HG02678 (cell line): ENCODE measurements at regions not wholly inside any gene's neighbourhood (a gene's known extent, or its start where the extent isn't known, plus 50 kb on each side); places are given as distances from the start of the nearest gene placed in this dataset.

Source experiments
- ATAC-seq: cut with Tn5 transposase; IDR thresholded peaks from one replicate; pipeline ENCODE4 v1.9.1; 2021; ENCODE audit warnings: mild to moderate bottlenecking, moderate library complexity; ENCODE audit not compliant: unreplicated experiment

DNA sequence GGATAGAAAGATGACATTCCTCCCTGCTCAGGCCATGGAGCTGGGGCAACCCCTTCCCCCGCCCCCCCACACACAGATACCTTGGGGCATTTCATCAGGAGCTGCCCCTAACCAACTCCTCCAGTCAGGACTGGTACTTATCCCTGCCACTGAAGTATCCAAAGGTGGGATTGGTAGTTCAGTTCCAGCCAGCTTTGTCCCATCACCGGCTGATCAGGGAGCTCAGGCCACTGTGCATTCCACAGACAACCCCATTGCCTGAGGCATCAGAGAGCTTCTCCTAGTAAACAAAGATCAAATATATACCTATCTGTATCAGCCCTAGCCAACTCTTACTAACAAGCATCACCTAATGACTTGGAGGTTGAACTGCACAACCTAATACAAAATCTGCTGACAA is 218.2 kb upstream of the FMR1 start:
- ATAC-seq = no peak

DNA sequence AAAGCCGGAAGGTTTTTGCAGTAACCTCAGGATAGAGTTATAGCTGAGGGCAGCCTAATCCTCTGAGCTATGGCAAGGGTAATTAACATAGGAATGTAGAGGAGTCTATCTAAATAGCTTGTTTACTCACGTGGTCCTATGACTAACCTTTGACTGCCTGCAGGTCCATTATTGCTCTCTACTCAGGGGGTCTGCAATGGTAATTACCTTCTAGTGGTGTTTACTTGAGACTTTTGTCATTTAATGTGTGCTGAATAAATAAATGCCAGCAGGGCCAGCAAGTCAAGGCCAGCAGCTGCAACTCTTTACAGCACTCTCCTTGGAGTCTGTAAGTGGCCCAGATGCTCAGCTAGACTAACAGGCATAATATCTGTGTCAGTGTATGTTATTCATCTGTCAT is 212.7 kb upstream of the FMR1 start:
- no peak for ATAC-seq

DNA sequence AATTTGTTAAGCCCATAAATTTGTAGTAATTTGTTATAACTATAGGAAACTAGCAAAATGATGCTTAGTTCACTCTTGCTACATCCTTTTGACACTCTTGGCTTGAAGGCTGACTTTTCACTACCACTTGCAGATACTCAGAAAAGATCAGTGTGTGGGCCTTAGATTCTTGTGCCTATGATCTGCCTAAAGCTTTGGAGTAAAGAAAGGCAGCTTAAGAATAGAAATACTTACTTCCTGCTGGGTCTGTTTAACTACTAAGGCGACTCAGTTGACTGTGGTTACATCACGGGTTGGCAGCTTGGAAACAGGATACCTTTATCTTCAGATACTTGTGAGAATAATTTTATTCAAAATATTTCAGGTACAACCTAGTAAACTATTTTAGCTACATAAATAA is 201.4 kb upstream of the FMR1 start:
- ATAC-seq = no peak

DNA sequence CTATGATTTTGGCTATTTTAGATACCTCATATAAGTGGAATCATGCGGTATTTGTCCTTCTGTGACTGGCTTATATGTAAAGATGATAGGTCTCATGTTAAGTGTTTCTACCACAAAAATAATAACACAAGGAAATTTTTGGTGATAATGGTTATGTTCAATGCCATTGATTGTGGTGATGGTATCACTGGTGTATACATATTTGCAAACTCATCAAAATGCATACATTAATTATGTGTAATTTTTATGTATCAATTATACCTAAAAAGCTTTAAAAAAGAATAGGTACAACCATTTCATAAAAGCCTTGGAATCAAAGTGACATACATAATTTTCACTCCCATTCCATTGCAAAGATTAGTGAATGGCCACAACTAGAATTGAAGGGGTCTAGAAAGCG is 178.3 kb upstream of the FMR1 start:
- no peak for ATAC-seq

DNA sequence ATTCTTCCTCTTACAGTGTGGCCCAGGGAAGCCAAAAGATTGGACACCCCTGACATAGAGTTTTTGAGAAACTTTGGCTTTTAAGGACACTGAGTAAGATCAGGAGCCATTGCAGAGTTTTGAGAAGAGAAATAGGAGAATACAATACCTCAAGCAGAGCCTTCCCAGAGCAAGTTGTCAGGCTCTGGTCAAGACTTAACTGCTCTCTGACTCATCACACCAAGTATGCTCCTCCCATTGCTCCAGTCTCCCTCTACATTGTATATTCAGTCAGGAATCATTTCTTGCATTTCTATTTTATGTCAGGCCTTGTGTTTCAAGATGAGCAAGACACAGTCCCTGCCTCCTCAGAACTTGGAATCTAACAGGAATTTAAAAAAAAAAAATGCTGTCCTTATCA is 176.4 kb upstream of the FMR1 start:
- ATAC-seq = no peak

DNA sequence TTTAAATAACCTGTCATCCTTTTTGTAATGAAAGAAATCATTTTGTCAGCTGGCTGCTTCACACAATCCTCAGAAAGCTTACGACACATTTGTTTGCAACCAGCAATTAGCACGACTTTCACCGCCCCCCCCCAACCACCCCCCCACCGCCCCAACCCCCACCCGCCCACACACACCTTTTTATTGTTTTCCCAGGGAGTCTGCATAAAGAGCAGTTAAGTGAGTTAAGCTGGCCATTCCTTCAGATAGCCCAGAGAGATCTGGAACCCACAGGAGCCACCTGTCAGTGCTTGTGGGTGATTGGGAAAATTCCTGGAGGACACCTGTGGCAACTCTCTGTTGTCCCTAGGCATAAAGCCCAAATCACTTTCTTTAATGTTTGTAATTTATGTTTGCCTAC is 175.7 kb upstream of the FMR1 start:
- no peak for ATAC-seq

DNA sequence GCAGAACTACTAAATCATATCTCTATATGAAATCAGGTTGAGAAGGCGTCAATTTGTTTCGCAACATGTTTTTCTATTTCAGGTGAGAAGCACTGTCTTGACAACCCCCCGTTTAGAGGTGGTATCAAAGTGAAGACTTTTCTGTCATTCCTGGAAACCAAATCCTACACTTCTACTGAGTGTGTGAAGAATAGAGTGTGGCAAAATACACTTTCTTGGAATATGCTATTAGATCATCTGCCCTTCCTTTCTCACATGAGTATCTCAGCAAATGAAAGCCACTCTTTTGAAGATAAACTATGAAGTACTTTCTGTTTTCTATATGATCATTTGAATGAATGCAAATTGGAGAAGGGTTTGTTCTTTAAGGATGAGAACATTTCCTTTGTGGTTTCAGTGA is 174.0 kb upstream of the FMR1 start:
- no peak for ATAC-seq

DNA sequence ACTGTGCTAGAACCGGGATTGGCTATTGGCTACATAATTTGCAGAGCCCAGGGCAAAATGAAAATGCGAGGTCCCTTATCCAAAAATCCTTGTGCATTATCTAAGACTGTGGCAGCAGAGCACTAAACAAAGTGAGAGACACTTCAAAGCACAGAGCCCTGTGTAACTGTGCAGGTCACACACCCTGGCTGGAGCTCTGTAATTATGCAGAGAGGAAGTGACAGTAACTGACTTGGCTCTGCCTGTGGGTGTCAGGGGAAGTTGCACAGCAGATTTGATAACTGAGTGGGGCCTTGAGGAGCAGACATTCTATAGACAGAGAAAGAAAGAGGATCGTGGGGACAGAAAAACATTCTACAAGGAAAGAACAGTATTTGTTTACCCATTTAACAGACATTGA is 173.5 kb upstream of the FMR1 start:
- no peak for ATAC-seq

DNA sequence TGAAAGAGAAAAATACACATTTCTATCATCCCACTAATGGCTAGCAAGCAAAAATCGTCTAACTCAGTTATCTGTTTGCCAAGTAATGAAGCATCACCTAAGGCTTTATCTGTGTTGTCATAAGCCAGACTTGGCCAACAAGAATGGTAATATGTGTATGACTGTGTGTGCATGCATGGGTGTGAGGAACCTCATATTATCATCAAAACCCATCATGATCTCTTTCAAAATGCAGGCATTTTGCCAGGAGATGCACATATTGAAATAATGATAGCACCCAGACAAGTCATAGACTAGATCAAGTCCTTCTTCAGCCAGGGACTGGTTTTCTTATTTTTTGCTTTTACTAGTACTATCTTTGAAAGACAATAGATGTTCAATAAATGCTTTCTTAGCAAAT is 172.5 kb upstream of the FMR1 start:
- ATAC-seq = no peak

DNA sequence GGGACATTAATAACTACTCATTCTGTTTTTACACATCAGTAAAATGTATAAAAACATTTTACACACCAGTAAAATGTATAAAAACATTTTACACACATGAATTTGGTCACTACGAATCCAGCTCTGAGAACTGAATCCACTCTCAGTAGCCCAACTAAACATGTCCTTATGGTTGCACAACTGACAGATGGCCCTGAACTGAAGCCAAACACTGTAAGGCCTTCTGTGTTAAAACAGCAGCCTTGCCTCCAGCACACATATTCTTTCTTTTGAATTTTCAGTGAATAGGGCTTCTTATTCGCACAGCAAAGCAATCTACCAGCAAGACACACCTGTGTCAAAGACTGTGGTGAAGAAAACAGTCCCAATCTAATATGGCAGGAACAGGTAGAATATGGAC is 169.9 kb upstream of the FMR1 start:
- no peak for ATAC-seq

DNA sequence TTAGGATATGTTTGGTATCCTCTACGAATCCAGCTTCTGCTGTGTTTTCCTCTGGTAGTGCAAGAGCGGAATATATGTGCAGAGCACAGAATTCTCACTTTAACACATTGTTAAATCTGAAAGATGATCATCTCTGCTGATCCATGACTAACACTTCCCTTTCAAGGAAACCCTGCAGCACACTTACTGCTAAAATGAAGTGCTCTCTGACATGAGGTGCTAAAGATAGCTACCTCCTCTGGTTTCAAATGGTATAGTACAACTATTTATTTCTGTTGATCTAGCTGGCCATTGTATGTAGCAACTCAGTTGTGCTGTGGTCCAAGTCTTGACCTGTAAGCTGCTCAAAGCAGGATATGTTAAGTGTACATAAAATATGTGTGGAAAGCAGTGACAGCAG is 162.4 kb upstream of the FMR1 start:
- ATAC-seq = no peak

DNA sequence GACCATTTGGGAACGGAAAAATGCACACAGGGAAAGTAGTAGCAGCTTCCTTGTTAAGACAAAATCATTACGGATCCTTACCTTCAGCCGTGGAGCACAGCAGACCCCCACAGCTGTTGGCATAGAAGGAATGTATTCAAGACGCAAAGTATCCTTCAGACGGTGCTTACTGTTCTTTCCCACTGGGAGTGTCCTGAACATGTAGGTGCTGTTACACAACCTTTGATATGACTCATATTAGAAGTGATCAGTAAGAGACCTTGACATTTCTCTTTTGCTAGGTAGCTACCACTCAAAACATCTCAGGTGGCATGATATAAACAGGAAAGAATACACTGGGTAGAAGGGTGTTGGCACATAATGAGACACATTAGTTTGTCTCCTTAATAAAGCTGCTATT is 154.0 kb upstream of the FMR1 start:
- no peak for ATAC-seq

DNA sequence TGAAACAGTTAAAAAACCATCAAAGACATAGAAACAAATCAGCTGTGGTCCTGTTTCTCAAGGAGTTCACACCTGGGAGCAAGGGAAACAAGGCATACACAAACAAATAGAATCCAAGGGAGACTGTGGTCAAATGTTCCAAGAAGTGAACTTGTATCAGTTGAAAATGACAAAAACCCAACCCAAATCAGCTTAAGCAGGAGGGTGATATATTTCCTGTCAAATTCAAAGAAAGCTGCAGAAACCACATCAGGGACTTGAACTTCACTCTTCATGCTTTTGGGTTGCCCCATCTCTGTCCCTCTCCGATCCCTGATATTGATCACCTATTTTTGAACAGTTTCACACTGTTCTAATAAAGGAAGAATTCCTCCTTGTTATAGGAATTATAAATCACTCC is 148.6 kb upstream of the FMR1 start:
- ATAC-seq = no peak

DNA sequence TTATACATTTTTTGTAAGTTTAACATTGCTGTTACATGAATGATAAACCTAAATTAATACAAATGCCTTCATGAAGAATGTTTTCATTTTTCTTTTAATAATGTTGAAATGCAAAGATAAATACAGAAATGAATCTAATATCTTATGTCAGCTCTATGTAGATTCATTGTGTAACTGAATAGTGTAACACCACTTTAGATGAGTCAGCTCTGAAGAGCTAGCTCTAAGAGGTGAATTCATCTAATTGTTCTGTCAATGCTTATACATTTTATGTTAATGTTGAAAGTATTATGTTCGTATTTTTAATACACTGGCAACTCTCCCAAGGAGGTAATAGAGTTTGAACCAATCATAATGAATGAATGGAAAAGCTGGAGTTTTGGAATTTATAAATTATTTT is 146.9 kb upstream of the FMR1 start:
- no peak for ATAC-seq

DNA sequence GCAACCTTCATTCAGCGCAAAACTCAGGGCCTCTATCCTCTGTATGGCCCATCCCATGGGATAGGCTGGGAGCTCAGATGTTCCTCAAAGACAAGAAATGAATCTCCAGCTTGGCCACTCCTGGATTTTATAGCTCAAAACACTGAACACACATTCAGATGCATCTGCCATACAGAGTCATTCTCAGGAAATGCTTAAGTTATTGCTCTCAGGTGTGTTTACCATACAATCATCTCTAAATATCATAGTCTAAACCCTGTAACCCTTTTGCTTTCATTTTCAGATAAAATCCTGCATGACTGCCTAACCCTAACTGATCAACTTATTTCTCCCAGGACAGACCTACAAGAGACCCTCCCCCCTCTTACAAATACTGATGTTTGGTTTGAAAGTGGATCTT is 140.9 kb upstream of the FMR1 start:
- ATAC-seq = no peak

DNA sequence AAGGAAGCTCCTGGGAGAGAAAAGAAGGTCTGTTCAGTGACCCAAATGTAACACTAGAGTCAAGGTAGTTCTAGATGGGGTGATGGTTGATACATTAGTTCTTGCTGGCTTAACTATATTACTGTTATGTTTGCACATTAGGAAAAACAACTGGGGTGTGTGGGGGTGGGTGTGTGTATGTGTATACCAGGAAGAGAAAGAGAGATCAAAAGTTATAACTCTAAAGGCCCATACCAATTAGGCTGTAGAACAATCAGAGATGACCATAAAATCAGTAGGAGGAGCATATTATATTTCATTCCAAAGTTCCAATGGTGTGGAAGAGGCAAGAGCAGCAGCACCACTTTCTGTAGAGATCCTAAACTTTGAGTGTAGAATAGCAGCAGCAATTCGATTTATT is 134.7 kb upstream of the FMR1 start:
- ATAC-seq = no peak

DNA sequence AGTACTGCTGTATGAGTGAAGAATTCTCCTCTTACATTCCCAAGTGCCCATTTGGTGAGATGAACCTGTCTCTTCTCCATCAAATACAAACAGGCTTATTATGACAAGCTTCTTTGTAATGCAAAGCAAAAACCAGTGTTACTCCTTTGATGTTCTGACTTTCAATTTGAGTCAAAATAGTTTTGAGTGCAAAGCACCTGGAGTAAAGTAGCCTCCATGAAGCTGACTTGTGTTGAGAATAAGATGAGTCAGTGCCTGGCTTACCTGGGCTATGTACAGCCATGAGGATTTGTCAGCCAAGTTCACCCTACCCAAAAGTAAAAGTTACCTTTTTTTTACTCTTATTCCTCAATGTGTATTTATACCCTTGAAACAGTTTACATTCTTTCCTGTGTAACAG is 132.5 kb upstream of the FMR1 start:
- no peak for ATAC-seq

DNA sequence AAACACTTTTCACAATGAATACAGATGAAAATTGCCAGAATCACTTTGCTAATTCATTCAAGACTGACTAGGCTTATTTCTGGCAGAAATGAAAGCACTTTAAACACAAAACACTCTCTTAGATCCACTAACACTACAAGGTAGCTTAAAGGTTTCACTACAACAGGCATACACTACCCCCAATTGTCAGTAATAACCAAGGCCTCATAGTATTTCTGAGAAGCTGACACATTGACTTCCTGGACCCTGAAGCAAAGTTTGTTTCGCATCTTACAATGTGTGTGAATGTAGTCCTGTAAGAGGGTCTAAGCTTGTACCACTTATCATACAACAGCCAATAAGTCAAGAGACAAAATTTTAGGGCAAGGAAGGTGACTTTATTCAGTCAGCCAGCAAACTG is 129.9 kb upstream of the FMR1 start:
- ATAC-seq = no peak

DNA sequence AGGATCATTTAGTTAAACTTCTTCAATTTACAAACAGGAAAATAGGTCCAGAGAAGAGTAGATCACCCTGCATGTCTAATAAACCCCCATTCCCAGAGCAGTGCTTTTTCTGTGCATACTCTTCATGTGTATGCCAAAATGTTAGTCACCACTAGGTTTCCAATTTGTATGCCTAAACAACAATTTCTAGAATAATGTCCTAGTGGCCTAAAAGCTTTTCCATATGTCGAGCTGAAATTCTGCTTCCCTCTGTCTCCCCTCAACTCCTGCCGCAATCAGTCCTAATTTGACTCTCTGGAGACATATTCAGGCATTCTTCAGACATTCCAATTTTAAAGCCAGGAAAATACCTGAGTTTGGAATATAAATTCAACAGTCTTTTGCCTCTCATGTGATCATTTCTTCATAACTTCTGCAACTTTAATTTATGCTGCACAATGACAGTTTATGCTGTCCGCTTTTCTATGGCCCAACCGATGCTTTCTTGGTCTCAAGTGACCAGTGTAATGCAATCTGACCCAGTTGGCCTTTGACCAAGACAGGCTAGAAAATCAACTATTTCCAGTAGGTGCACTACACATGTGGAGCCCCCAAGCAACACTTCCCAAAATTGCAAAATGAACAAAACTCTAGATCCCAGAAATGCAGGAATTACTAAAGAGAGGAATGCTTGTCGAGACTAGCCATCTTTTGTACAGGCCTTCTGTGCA is 122.9 kb upstream of the FMR1 start:
- no peak for ATAC-seq

DNA sequence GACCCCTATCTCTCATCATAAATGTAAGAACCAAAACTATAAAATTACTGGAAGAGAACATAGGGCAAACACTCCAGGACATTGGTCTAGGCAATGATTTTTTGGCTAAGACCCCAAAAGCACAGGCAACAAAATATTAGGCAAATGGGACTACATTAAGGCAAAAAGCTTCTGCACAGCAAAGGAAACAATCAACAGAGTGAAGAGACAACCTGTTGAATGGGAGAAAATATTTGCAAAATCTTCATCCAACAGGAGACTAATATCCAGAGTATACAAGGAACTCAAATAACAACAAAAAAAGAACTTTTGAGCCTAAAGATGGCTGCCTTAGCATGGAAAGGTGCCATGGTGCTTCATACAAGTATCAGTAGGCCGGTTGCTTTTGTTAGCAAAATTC is 111.1 kb upstream of the FMR1 start:
- ATAC-seq = no peak

DNA sequence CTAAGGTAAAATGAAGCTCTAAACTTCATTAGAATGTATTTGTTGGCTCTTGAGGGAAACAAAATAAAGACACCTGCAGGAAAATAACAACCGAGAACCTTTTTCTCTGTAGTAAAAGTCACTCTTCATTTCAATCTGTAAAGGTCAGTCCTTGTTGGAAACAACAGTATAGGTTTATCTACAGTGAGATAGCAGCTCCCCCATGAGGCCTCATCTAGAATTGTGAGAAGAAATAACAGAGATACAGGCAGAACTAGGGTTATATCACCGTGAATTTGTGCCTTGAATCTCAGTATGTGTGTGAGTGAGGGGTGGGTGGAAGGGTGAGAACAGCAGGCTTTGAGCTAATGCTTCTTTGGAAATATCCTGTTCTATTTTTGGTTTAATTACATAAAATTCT is 107.8 kb upstream of the FMR1 start:
- no peak for ATAC-seq

DNA sequence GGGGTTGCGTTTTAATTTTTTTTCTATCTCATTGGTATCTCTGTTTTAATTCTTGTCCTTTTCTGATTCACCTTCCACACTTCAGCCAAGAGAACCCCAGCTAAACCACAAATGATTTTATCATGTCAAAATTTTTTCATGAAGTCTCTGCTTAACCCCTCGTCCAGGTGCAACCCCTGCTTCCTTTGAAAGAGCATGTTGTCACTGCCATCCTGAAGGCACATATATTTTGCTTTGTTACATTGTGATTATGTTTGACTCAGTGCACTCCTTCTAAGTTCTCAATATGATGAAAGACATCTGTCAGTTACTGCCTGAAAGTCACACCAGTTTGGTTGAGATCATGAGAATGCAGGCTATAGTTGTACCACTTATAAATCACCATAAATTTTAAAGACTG is 99.9 kb upstream of the FMR1 start:
- no peak for ATAC-seq

DNA sequence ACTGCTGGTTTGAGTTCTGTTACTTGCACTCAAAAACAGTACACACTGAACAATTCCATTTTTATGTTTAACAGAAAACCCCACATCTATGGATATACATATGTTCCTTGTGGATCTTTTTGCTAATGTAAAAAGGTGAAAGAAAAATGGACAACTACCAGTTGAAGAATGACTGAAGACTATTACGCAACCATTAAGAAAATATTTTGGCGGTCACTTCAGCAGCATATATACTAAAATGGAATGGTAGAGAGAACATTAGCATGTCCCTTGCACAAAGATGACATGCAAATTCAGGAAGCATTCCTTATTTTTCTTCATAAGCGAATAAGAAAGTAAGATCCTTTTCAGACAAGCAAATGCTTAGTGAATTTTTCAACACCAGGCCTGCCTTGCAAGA is 84.6 kb upstream of the FMR1 start:
- no peak for ATAC-seq

DNA sequence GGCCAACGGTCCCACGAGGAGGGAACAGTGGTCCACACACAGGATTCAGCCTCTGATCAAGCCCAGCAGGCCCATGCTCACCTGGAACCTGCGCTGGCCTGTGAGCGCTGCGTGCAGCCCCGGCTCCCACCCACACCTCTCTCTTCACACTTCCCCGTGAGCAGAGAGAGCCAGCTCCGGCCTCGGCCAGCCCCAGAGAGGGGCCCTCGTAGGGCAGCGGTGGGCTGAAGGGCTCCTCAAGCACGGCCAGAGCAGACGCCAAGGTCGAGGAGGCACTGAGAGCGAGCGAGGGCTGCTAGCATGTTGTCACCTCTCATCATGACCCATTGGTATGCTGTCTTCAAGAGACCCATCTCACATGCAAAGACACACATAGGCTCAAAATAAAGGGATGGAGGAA is 83.0 kb upstream of the FMR1 start:
- no peak for ATAC-seq
